H7 (cell line): ENCODE measurements at regions not wholly inside any gene's neighbourhood (a gene's known extent, or its start where the extent isn't known, plus 50 kb on each side); places are given as distances from the start of the nearest gene placed in this dataset.

Experiments used
- DNase-seq: peaks from one replicate; pipeline ENCODE4 v3.0.0; 2012
- H3K27me3 ChIP-seq: 2 replicates; pipeline ENCODE4 v1.6.0; 2011; ENCODE audit warnings: mild to moderate bottlenecking, low read length; ENCODE audit not compliant: control insufficient read depth, insufficient read depth
- H3K36me3 ChIP-seq: replicated peaks from 2 replicates; pipeline ENCODE4 v1.5.1; 2011; ENCODE audit warnings: low read length; ENCODE audit not compliant: control insufficient read depth, insufficient read depth
- H3K4me3 ChIP-seq: 2 replicates; pipeline ENCODE4 v1.5.1; 2011; ENCODE audit warnings: low read depth, mild to moderate bottlenecking, control low read depth, low read length, moderate library complexity; ENCODE audit not compliant: insufficient read depth

DNA sequence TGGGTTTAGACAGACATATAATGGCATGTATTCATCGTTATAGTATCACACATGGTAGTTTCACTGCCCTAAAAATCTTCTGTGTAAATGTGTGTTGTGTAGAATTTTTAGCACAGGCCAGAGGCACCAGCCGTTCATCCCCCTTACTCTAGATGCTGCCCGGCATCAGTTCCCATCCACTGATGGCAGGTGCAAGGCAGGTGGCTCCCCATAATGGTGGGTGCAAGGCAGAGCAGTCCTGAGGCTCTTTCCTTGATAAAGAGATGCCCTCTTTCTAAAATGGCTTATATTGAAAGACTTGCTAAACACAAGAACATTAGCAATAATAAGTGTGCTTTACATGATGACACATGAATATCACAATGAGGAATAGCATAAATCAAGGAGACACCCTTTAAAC lies 508.5 kb downstream of the EPHA4 start:
- Histone ChIP-seq H3K36me3 (no peaks in the 10 kb centered on the region), H3K4me3 (no peak overlapping the region), H3K27me3 (no peaks in the 10 kb centered on the region)
- DNase-seq, result no peak

DNA sequence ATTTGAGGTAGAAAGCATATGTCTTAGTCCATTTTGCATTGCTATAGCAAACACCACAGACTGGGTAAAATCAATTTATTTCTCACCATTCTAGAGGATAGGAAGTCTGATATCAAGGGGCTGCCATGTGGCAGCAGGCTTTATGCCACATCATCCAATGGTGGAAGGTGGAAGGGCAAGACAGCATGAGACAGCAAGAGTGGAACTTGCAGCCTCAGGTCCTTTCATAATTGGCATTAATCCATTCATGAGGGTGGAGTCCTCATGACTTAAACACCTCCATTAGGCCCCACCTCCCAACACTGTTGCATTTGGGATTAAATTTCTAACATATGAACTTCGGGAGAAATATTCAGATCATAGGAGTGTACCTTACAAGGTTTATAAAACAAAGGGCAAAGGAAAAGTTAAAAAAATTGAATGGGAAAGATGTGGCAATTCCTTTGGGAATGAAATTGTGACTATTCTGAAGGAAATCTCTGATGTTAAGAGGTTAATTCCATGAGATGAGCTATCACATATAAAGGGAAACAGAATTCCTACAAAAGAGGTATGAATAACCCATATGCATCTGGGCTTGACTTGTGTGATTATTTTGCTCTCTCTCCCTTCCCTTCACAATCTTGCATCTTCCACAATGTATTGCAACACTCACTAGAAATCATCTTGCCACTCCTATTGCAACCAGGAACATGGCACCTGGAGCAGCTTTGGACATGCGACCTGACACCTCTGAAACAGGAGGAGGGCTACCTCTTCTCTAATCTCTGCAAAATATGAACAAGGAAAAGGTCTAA lies 507.8 kb downstream of the EPHA4 start:
- H3K27me3 ChIP-seq, result no peaks in the 10 kb centered on the region
- H3K36me3 ChIP-seq, result no peaks in the 10 kb centered on the region
- H3K4me3 ChIP-seq, result no peak overlapping the region
- no peak for DNase-seq

DNA sequence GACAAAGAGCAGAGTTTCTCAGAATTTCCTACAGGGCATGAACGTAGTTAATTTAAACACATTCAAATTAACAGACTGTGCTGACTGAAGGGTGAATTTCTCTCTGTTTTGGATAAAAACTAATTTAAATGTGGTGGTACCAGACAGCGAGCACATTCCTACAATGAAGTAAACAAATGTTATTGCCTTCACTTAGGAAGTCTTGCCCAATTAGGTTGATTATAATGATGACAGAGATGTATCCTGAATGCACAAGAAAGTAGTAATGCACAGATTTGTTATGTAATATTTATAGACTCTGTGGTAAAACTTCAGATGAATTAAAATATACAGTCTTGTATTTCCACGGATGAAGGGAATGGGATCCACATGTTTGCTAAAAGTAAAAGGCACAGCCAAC lies 507.2 kb downstream of the EPHA4 start:
- no peaks in the 10 kb centered on the region for H3K27me3 ChIP-seq
- H3K36me3 ChIP-seq, result no peaks in the 10 kb centered on the region
- no peak for DNase-seq
- no peak overlapping the region for H3K4me3 ChIP-seq

GRCh38 chr2:221068123-221068522 lies 504.0 kb downstream of the EPHA4 start:
- no peaks in the 10 kb centered on the region for H3K36me3 ChIP-seq
- H3K27me3 ChIP-seq, result no peaks in the 10 kb centered on the region
- H3K4me3 ChIP-seq, result no peak overlapping the region
- no peak for DNase-seq

GRCh38 chr2:221070106-221070505 lies 502.0 kb downstream of the EPHA4 start:
- H3K4me3 ChIP-seq, result no peak overlapping the region
- H3K36me3 ChIP-seq, result no peaks in the 10 kb centered on the region
- no peak for DNase-seq
- no peaks in the 10 kb centered on the region for H3K27me3 ChIP-seq

DNA sequence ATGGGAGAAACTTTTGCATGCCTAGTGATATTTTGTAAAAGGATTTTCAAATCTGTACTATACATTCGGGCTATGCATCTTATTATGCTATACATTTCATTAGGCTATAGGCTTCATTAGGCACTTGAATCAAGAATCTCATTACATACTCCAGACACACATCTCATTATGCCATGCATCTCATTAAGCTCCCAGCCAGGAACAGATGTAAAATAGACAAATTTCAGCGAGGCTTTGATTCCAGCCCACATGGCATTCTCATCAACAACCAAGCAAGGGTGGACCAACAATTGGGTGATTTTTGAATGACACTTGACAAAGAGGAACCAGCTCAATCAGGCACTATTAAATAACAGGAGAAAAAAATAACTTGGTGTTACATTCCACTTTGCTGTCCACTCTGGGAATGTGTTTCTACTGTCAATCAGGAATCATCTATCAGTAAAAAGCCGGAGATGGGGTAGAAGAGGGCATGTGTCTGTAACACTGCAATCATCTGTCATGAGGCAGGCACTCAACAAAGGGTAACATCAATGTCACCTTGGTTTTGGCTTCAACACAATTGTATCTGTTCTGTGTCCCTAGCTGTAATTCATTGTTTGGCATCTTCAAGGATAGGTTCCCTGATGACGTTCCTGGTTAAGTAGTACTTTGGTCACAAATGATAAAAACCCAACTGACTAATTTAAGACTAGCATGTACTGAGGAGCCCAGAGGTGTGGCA lies 498.6 kb downstream of the EPHA4 start:
- Histone ChIP-seq H3K27me3 (no peaks in the 10 kb centered on the region), H3K4me3 (no peak overlapping the region), H3K36me3 (no peaks in the 10 kb centered on the region)
- DNase-seq, result no peak

DNA sequence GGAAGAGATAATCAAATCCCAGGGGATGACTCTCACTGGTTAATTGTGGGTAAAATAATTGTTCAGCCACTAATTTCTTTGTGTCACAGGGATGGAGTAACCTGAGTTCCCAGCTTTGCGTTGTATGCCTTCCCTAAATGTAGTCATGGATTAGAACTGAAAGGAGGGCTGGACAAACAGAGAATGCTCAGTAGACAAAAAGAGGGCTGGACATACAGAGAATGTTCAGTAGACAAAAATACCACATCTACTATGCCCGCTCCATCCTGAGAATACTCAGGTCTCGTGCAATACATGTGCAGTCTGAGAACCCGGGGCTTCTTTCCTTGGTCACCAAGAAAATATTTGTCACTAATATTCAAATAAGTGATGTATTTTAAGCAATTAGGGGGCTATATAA lies 497.9 kb downstream of the EPHA4 start:
- DNase-seq, result no peak
- H3K27me3 ChIP-seq, result no peaks in the 10 kb centered on the region
- H3K36me3 ChIP-seq, result no peaks in the 10 kb centered on the region
- no peak overlapping the region for H3K4me3 ChIP-seq

DNA sequence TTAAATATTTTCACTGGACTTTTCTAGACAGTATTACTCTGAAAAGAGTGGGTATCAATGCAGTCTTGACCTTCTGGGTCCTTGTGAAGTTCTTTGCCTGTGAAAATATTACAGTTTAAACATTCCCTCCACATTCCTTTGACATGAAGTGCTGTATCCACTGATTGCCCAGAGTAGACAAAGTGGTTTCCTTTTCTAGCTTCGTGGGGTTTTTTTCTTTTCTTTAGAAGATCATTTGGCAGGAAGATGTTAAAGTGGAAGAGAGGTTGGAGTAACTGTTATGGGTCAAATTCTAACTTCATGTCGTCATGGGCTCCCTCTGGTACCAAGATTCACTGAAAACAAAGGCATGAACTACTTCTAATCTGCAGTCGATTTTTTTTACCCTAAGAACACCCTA lies 496.9 kb downstream of the EPHA4 start:
- Histone ChIP-seq H3K4me3 (no peak overlapping the region), H3K27me3 (no peaks in the 10 kb centered on the region), H3K36me3 (no peaks in the 10 kb centered on the region)
- DNase-seq, result no peak

- no peaks in the 10 kb centered on the region for H3K36me3 ChIP-seq
Observed at GRCh38 chr2:221077251-221077650, 494.9 kb downstream of the EPHA4 start.

GRCh38 chr2:221077799-221078198 lies 494.3 kb downstream of the EPHA4 start:
- H3K27me3 ChIP-seq, result no peaks in the 10 kb centered on the region
- H3K36me3 ChIP-seq, result no peaks in the 10 kb centered on the region
- no peak overlapping the region for H3K4me3 ChIP-seq
- no peak for DNase-seq

More at GRCh38 chr2:221077251-221077650, 494.9 kb downstream of the EPHA4 start:
- Histone ChIP-seq H3K4me3 (no peak overlapping the region), H3K27me3 (no peaks in the 10 kb centered on the region)
- DNase-seq, result no peak

- Histone ChIP-seq H3K4me3 (no peak overlapping the region), H3K36me3 (no peaks in the 10 kb centered on the region), H3K27me3 (no peaks in the 10 kb centered on the region)
- DNase-seq, result no peak
Observed at GRCh38 chr2:221085341-221085900, 486.7 kb downstream of the EPHA4 start.

- no peak for DNase-seq
- H3K4me3 ChIP-seq, result no peak overlapping the region
- no peaks in the 10 kb centered on the region for H3K27me3 ChIP-seq
- no peaks in the 10 kb centered on the region for H3K36me3 ChIP-seq
Observed at GRCh38 chr2:221085936-221086335, 486.2 kb downstream of the EPHA4 start.

- no peaks in the 10 kb centered on the region for H3K36me3 ChIP-seq
- DNase-seq, result no peak
- no peak overlapping the region for H3K4me3 ChIP-seq
- no peaks in the 10 kb centered on the region for H3K27me3 ChIP-seq
Observed at GRCh38 chr2:221087779-221088178, 484.3 kb downstream of the EPHA4 start.

DNA sequence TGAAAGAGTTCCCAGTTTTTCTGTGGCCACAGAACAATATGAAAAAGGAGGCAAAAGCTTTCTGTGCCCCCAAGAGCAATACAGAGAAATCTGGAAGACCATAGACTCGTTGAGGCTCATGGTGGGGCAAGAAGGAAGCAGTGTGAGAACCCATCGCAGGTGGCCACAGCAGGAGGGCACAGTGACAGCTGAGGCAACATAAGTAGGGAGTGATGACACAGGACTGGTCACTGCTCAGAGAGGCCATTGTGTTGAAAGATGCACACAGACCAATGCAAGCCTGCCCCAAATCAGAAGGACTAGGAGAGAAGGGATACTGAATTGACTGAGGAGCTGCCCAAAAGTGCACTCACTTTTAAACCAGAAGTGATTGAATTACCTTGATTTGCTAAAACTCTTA lies 483.6 kb downstream of the EPHA4 start:
- no peak for DNase-seq
- no peak overlapping the region for H3K4me3 ChIP-seq
- H3K36me3 ChIP-seq, result no peaks in the 10 kb centered on the region
- no peaks in the 10 kb centered on the region for H3K27me3 ChIP-seq

DNA sequence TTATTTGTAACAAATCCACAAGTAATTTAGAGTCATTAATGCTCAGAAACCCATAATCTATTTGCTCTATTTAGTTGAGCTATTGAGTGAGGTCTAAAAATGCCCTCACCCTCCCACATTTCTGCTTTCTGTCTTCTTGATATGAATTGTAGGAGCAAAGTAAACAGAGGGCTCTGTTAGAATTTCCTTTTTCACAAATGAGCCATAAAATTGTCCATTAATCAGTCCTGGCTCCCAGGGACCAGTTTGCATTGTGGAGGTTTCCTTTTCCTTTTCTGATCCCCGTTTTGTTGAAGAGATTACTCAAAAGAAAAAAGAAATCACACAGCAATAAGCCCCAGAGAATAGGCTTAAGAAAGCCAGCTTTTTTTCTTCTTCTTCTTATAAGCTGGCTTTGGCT lies 476.7 kb downstream of the EPHA4 start:
- Histone ChIP-seq H3K4me3 (no peak overlapping the region), H3K27me3 (no peaks in the 10 kb centered on the region), H3K36me3 (no peaks in the 10 kb centered on the region)
- no peak for DNase-seq
